SH-SY5Y (cell line): ENCODE measurements at regions not wholly inside any gene's neighbourhood (a gene's known extent, or its start where the extent isn't known, plus 50 kb on each side); places are given as distances from the start of the nearest gene placed in this dataset.

Source experiments
- GATA2 ChIP-seq: IDR thresholded peaks from 2 replicates; pipeline ENCODE4 v1.6.1; 2011; ENCODE audit warnings: mild to moderate bottlenecking, low read depth, low read length
- GATA3 ChIP-seq: IDR thresholded peaks from 2 replicates; pipeline ENCODE4 v1.6.1; 2011; ENCODE audit warnings: low read depth, mild to moderate bottlenecking, low read length, moderate library complexity

DNA sequence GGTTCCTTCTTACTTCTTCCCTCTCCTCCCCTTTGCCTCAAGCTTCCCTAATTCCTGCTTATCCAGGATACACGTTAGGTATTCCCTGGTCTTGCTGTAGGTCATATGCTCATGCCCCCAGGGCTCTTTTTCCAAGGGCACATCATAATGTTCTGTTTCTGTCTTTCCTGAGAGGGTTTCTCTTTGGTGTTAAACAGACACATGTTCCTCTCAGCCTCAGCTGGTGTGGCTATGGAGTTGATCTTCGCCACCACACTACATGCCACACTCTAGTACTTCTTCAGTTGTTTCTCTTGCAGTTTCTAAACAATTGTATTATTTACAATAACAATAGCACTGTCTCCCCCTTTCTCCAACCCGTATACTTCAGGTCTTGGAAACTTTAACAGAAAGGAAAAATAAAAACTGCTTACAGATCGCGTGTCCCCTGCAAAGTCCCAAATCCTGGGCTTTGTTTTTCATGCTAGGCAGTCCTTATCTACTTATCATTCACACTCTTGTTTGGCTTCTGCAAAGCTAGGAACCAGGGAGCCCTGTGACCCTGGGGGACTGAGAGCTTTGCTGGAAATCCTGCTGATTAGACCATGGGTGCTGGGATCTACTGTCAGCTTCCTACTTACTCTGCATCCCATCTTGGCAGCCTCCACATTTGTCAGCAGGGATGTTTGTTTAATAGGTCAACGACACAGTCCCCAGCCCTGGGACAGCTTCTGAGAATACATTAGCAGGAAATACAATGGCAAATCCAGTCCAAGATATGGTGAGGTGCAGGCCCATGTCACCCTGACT lies 193.9 kb upstream of the BMPER start:
- TF ChIP-seq GATA3: no peak
- no peak for TF ChIP-seq GATA2

DNA sequence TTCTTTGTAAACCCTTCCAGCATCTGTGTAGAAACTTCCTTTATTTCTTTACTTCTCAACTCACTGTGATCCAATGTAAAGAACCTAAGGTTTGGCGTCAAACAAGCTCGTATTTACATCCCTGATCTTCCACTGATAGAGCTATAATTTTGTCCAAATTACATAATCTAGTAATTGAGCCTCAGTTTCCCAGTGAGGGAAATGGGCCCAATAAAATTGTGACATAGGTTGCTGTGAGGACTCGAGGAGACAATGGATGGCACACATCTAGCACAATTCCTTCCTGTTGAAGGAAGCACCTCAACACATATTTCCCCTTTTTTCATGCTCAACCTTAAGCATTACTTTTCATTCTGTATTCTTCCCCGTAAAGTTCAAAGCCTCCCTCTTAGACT lies 193.3 kb upstream of the BMPER start:
- TF ChIP-seq GATA3 (no peak), GATA2 (no peak)

DNA sequence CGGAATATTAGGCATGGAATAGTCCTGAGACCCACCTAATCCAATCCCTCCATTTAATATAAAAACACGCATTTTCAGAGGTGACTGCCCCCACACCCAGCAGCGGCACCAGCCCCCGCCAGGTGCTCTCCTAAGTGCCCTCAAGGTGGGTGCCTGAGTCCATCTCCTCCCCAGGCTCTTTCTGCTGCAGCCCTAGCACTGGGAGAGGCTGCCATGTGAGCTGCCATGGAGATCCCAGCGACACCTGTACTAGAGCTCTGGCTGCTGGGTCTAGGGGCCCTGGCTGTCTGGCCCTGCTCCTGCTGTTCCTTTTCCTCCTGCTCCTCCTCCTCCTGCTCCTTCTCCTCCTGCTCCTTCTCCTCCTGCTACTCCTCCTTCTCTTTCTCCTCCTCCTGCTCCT lies 191.1 kb upstream of the BMPER start:
- TF ChIP-seq GATA2 (no peak), GATA3 (no peak)

DNA sequence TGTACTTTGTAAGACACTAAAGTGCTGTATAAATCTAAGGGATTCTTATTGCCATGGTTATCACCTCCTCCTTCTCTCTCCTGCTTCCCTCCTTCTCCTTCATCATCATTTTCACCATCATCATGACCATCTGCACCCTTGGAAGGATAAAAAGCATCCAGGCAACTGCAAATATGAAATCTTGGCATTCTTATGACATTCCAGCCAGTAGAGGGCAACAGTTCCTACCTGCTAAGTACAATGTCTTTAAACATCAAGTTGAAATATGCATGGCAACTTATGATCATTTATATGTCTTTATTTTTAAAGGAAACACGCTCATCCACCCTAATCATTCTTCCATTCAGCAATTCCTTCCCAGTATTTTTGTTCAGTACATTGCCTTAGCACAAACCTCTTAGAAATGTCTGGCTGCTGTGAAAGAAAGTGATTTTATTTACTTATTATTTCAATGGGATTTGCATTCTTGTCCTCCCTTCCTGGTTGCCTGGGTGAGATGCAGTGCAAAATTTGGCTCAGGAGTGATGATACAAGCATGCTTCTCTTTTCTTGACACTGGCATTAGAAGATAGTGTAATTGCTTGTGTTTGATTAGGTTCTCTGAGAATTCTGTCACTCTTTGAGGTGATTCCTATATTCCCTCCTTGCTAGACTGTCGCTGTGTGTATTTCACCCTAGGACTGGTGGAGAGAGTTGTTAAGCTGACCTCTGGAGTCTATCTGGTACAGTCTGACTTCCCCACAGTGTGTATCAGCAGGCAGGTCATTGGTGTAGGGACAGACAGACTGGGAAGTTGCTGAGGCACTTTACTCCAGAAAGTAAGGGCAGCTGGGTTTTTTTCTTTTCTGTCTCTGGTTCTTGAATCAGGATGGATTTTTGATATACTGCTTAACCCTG lies 188.5 kb upstream of the BMPER start:
- no peak for TF ChIP-seq GATA3
- no peak for TF ChIP-seq GATA2

DNA sequence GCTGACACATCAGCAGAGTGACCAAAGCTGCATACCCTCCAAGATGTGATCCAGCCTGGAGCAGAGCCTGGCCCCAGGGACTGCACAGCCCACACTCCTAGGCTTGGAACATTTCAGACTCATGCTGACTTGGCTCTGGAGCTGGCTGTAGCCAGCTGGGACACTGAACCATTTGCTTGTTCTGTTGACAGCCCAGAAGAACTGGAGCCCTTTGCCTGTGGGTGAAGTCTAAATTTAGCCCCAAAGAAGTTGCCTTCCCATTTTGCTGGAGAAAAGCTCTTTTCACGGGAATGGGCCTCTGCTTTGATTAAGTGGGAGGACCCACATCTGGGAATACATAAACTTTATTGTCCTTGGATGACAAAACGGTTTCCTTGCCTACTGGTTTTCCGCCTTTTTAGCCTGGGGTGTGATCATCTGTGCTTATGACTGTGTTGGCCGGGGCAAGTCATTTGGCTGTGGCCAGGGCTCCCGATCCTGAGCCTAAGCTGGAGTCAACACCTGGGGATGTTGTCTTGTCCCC lies 186.2 kb upstream of the BMPER start:
- TF ChIP-seq GATA2 (no peak), GATA3 (no peak)

DNA sequence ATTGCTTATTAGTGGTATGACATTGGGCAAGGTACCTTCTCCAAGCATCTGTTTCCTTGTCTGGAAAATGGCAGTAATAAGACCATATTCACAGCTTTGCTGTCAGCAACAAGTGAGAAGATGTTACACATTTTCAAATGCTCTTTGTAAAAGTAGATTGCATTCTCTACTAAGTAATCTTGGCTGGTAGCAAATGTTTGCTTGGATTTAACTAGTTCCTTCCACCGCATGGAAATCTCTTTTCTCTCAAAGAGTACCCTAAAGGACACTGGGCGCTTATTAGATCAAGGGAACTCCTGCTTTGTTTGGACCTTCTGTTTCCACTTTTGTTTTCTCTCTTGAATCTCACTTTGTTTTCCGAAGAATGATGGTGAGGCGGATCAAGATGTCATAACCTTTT lies 185.2 kb upstream of the BMPER start:
- TF ChIP-seq GATA2 (no peak), GATA3 (no peak)

DNA sequence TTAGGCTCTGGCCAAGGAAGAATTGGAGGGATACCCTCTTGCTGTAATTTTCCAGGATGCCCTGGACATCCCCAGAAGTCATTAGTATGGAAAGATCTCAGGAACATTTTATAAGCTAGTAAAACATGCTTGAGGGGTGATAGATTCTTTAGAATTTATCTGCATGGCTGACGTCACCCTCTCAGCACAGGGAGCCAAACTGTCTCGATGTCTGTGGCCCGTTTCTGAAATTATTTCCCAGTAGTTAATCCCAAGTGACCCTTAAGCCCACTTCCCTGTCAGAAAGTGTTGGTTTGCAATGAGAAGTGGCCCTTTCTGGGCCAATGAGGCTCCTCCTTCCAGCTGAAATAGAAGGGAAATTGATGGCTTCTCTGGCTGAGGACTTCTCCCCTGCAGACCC lies 184.5 kb upstream of the BMPER start:
- TF ChIP-seq GATA3: no peak
- no peak for TF ChIP-seq GATA2

DNA sequence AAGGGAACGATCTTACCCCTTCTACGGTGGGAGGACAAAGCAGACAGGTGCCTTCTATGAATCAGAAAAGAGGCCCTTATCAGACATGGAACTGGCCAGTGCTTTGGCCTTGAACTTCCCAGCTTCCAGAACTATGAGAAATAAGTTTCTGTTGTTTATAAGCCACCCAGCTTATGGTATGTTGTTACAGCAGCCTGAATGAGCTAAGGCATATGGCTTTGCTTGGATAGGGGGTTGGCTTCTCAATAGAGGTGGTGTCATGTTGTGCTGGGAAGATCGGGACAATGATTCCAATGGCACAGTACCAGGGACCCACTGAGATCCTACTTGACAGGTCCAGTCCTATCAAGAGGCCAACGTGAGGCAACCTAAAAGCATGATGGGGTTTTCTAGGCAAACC lies 183.4 kb upstream of the BMPER start:
- no peak for TF ChIP-seq GATA2
- no peak for TF ChIP-seq GATA3

DNA sequence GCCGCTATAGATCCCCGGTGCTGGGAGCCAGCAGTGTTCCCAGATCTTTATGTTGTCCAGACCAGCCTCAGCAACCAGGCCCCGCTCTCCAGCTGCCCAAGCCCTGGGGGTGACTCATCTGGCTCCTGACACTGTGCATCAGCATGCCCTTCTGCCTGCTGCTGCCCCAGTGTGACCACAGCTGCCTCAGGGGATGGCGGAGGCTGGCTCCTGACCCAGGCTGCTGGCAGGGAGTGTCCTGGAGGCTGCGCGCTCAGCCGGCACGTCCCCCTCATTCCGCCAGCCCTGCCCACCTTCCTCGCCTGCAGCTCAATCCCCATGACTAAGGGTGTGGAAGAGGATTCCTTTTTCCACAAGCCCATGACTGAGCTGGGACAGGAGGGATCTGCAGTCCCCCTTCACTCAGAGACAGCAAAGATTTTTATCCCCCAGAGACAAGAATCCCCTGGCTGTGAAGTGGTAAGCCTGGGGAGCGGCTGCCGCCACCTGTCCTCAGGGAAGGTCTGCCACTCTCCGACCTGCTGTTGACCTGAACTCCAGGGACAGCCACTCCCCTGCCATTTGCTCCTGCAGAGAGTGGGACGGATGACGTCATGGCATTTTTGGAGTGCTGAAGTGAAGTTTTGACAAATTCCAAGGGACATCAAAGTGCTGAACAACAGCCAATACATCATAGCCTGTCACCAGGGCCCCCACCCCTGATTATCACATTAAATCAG lies 182.8 kb upstream of the BMPER start:
- TF ChIP-seq GATA3 (no peak), GATA2 (peak; percentile 78)

DNA sequence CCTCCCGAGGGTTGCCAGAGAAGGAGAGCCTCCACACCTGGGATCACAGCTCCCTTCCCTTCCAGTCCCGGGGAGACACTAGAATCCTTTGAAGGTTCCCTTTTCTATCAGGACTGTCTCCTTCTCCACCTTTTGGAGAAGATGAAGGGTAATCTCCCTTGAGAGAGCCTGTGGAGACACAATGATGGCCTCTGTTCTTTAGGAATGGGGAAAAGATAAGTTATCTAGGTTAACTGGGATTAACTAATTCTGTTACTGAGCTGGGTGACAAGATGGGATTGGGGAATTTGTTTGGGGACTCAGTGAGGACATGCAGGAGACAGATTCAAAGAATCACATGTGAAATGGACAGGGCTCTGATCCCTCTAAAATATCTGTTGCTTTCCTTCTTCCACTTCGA lies 181.1 kb upstream of the BMPER start:
- TF ChIP-seq GATA3 (no peak), GATA2 (no peak)

DNA sequence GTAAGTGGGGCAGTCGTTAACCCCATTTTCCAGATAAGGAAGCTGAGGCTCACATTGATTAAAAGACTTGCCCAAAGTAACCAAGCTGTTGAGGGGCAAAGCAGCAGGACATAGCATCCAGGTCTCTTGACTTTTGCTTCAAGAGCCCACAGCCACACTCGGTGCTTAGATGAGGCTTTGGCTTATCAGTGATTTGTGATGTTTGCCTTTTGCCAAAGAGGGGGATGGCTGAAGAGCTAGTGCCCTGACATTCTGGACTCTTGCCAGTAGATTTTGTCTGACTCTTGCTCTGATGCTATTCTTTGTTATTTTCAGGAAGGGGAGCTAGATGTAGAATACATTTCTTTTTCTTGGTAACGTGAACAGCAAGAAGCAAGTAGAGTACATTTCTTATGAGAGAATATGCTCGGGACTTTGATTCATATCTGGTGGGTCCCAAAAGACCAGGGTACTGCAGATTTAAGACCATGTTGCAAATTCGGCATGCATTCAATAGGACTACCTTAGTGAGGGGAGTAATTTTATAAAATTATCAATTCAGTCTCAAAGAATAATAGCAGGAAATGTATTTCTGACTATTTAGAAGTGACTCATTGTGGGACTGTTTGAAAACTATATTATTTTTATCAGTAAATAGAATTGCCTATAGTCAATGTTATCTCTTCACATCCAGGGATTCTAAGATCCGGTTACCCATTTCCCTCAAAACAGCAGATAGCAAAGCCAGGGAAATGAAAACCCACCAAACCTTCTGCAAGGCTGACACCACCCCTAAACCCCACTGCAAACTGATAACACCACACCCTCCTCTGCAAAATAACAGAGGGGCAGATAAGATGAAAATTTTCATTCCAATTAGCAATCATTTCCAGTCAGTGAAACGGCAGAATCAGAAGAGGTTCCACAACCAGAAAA lies 180.0 kb upstream of the BMPER start:
- no peak for TF ChIP-seq GATA3
- peak; percentile 77 for TF ChIP-seq GATA2

DNA sequence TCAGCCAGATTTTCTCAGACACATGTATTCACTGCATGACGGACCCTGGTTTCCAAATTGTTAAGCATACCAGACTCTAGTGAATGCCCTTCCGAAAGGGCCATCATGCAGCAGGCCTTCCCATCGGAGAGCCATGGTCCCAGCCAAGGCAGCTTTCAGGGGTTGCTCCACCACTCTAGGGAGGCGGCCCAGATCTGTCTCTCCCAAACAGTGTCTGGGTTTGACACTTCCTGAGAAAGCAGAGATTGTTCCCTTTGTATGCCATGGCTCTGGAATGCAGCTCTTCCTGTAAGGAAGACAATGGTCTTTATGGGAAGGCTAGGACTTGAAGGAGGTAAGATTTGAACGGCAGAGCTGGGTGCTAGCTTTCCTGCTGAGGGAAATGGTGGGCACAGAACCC lies 178.8 kb upstream of the BMPER start:
- no peak for TF ChIP-seq GATA2
- no peak for TF ChIP-seq GATA3

DNA sequence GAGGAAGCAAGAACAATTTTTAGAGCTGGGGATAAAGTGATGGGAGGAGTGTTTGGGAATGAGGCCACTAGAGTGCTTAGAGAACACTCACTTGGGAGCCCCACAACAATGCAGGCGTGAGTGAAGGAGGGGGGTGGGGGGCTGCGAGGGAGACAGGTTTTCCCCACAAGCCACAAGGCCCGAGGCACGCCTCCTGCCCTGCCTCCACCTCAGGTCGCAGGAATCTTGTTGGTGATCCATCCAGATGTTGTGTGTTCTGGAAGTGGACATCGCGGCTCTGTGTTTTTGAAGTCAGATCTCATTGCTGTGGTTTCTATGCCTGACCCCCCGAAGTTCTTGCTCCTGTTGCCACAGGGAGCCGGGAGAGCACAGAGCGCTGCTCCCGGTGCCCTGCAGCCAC lies 178.0 kb upstream of the BMPER start:
- TF ChIP-seq GATA2 (no peak), GATA3 (no peak)
